ENCODE measurements at regions not wholly inside any gene's neighbourhood (a gene's known extent, or its start where the extent isn't known, plus 50 kb on each side); places are given as distances from the start of the nearest gene placed in this dataset.

GRCh38 chr14:84442521-84442920 lies 1087.4 kb upstream of the FLRT2 start:
- TF ChIP-seq POLR2A (IDR thresholded peaks at IDR 0.05) (no peak), CTCF (IDR thresholded peaks at IDR 0.05) (no peak)
